Renal cortical epithelial cell (primary cell): ENCODE measurements at regions not wholly inside any gene's neighbourhood (a gene's known extent, or its start where the extent isn't known, plus 50 kb on each side); places are given as distances from the start of the nearest gene placed in this dataset.
A peak's percentile ranks its signal among the peaks of the same experiment; 100 is the strongest.

ENCODE experiments used
- DNase-seq: peaks from one replicate; pipeline ENCODE4 v3.0.0-alpha.2; 2011; ENCODE audit warnings: low read depth

GRCh38 chr2:106629981-106630380 lies 142.8 kb downstream of the CD8B2 start:
- no peak for DNase-seq

- DNase-seq = no peak
Measured at GRCh38 chr2:106631281-106631680, 144.1 kb downstream of the CD8B2 start.

GRCh38 chr2:106638043-106638442 lies 150.9 kb downstream of the CD8B2 start:
- peak; percentile 8 for DNase-seq

GRCh38 chr2:106638580-106638979 lies 151.4 kb downstream of the CD8B2 start:
- no peak for DNase-seq

GRCh38 chr2:106642679-106643078 lies 155.5 kb downstream of the CD8B2 start:
- DNase-seq = no peak

GRCh38 chr2:106644623-106645022 lies 157.5 kb downstream of the CD8B2 start:
- no peak for DNase-seq

GRCh38 chr2:106646605-106647004 lies 159.4 kb downstream of the CD8B2 start:
- no peak for DNase-seq

GRCh38 chr2:106649306-106649705 lies 162.1 kb downstream of the CD8B2 start:
- no peak for DNase-seq

GRCh38 chr2:106653465-106653864 lies 166.3 kb downstream of the CD8B2 start:
- no peak for DNase-seq

- no peak for DNase-seq
Measured at GRCh38 chr2:106658616-106659015, 171.5 kb downstream of the CD8B2 start.

- DNase-seq = no peak
Measured at GRCh38 chr2:106664669-106665068, 177.5 kb downstream of the CD8B2 start.

GRCh38 chr2:106667478-106668070 lies 180.4 kb downstream of the CD8B2 start:
- DNase-seq = no peak

- no peak for DNase-seq
Measured at GRCh38 chr2:106685180-106685897, 198.2 kb downstream of the CD8B2 start.

- no peak for DNase-seq
Measured at GRCh38 chr2:106686814-106687213, 199.2 kb downstream of the ST6GAL2 start.

GRCh38 chr2:106694964-106695470 lies 190.9 kb downstream of the ST6GAL2 start:
- no peak for DNase-seq

GRCh38 chr2:106695919-106696318 lies 190.0 kb downstream of the ST6GAL2 start:
- DNase-seq = no peak

- no peak for DNase-seq
Measured at GRCh38 chr2:106700616-106701015, 185.4 kb downstream of the ST6GAL2 start.

GRCh38 chr2:106701203-106702022 lies 184.6 kb downstream of the ST6GAL2 start:
- DNase-seq = no peak

GRCh38 chr2:106703161-106703560 lies 182.8 kb downstream of the ST6GAL2 start:
- DNase-seq = no peak

GRCh38 chr2:106704798-106705197 lies 181.2 kb downstream of the ST6GAL2 start:
- DNase-seq = no peak

GRCh38 chr2:106705877-106706276 lies 180.1 kb downstream of the ST6GAL2 start:
- no peak for DNase-seq

GRCh38 chr2:106706283-106706682 lies 179.7 kb downstream of the ST6GAL2 start:
- DNase-seq = no peak

GRCh38 chr2:106708209-106708608 lies 177.8 kb downstream of the ST6GAL2 start:
- no peak for DNase-seq
